GM20000 (cell line): ENCODE measurements at regions not wholly inside any gene's neighbourhood (a gene's known extent, or its start where the extent isn't known, plus 50 kb on each side); places are given as distances from the start of the nearest gene placed in this dataset.
A peak's percentile ranks its signal among the peaks of the same experiment; 100 is the strongest.

Source experiments
- DNase-seq: peaks from one replicate; pipeline ENCODE4 v3.0.0; 2012; ENCODE audit warnings: low spot score
- TF ChIP-seq, protein P1 (sequence below): IDR thresholded peaks from 2 replicates; pipeline ENCODE4 v1.5.1; 2012; ENCODE audit warnings: mild to moderate bottlenecking, control low read depth; ENCODE audit errors: extremely low read depth, missing control alignments

DNA sequence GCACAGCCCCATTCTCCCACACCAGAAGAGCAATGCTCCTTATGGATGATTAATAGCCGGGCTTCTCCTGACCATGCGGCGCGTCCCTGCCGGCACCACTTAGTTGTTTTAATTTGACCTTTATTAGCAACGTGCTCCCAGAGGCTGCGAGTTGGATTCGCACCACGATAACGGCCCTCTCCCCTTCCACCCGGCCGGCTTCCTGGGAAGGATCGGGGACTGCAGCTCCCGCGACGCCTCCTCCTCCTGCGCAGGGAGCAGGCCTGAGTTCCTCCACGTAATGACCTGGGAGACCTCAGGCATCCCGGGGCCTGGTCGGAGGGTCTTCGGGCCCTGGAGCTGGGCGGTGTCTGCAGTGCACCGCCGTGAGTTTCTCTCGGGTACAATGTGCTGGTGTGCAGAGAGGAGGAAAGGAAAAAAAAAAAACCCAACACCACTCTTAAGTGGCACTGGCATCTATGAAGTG lies 243.3 kb upstream of the TOPAZ1 start:
- TF ChIP-seq, protein P1, sequence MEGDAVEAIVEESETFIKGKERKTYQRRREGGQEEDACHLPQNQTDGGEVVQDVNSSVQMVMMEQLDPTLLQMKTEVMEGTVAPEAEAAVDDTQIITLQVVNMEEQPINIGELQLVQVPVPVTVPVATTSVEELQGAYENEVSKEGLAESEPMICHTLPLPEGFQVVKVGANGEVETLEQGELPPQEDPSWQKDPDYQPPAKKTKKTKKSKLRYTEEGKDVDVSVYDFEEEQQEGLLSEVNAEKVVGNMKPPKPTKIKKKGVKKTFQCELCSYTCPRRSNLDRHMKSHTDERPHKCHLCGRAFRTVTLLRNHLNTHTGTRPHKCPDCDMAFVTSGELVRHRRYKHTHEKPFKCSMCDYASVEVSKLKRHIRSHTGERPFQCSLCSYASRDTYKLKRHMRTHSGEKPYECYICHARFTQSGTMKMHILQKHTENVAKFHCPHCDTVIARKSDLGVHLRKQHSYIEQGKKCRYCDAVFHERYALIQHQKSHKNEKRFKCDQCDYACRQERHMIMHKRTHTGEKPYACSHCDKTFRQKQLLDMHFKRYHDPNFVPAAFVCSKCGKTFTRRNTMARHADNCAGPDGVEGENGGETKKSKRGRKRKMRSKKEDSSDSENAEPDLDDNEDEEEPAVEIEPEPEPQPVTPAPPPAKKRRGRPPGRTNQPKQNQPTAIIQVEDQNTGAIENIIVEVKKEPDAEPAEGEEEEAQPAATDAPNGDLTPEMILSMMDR = no peak
- peak; percentile 36 for DNase-seq

DNA sequence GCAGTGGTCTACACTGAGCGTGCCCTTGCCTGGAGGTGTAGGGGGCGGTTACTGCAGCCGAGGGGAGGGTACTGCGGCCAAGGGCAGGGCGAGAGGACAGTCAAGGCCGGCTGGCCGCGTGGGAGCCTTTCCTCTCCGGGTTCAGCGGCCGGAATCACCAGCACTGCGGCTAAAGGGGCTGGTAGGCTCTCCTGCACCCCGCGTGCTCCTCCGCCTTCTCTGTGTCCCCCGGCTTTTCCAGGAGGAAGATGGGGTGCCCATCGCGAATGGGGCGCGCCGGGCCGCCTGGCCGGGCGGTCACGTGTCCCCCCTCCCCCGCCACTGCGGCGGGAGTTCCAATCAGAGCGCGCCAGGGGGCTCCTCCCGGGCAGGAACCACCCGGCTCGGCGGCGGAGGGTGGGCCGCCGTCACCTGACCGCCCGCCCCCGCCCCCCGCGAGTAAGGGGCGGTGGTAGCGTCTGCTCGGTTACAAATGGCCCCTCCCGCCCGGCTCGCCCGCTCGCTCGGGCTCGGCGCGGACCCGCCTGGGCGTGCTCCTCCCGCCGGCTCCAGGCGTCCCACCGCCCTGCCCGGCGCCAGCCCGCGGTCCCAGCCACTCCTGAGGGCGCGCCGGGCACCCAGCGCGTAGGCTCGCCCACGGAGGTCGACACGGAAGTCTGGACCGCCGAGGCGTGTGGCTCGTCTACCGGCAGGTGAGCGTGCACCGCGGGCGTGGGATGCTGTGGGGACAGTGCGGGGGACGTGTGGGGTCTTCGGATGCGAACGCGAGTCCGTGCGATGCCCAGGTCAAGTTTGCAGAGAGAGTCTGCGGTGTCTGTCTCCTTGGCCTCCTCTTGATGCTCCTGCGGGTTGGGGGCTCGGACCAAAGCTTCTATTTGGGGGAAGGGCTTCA lies 242.6 kb upstream of the TOPAZ1 start:
- TF ChIP-seq, protein P1 = no peak
- peak; percentile 82 for DNase-seq

DNA sequence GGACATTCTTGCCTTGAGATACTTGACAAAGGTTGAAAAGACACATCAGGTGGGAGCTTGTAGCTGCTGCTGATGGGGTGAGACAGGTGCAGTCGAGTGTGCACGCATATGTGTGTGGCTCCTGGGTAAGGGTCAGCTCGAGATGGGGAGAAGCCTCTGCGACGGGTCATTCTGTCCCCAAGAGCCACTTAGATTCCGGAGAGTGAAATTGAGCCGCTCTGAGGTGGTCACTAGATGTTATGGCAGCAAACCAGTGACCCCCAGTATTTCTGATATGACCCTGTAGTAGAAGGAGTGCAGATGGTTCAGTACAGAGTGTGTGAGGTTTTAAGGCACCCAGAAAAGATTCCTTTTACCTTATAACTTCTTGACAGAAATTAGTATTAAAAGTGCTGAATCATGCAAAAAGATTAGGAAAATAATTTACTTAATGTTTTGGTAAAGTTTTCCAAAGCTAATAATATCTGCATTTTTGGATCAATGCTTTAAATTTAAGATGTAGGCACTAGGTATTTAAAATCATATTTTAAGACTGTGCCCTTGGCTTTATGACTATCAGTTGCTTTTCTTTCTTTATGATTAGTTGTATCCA lies 241.9 kb upstream of the TOPAZ1 start:
- no peak for DNase-seq
- TF ChIP-seq, protein P1 = no peak

DNA sequence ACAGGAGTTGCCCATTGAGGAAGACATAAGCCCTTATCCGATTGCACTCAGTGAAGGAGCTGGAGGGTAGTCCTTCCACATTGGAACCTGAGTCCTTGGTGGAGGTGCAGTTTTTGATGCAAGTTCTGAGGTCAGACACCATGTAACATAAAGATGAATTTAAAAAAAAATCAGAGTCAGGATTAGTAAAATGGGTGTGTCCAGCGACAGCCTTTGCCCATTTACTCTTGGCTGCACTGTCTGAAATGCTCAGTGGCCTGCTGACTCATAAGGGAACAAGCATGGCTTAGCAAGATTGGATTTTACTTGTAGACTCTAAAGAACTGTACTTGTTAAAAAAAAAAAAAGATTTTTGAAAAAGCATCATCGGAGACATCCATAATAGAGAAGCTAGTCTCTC lies 241.1 kb upstream of the TOPAZ1 start:
- peak; percentile 46 for DNase-seq

DNA sequence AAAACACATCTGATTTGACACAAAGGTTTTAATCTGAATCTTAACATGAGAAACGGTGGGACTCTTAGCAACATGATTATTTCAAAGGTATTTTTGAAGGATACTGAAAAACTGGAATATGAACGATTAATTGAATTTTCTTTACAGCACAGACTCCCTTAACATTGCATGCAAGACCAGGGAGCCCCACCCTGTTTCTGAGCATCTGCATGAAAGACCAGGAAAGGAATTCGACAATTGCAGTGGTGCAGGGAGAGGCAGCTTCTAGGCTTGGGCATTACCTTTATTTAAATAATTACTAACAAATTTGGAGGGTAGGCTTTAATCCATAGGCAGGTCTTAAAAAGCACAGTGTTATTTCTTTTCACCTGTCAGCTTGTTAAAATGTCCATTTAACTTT lies 240.6 kb upstream of the TOPAZ1 start:
- TF ChIP-seq, protein P1 = no peak
- DNase-seq = no peak

More for the DNA sequence above, 241.1 kb upstream of the TOPAZ1 start:
- TF ChIP-seq, protein P1 = no peak

DNA sequence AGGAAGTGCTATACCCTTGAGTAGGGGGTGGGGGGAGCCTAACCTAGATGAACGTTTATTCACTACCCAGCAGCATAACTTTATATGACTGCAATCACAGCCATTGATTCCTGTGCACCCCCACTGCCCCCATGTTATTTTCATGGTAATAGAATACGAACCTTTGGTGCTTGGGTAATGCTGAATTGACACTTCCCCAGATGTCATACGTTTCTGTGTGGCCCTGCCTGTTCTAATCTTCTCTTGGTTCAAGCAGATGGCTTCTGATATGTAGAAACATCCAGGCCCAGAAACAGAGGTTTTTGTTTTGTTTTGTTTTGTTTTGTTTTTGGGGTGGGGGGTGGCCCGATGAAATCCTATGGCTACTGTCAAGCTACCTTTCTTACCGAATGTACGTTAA lies 237.9 kb upstream of the TOPAZ1 start:
- DNase-seq = no peak

DNA sequence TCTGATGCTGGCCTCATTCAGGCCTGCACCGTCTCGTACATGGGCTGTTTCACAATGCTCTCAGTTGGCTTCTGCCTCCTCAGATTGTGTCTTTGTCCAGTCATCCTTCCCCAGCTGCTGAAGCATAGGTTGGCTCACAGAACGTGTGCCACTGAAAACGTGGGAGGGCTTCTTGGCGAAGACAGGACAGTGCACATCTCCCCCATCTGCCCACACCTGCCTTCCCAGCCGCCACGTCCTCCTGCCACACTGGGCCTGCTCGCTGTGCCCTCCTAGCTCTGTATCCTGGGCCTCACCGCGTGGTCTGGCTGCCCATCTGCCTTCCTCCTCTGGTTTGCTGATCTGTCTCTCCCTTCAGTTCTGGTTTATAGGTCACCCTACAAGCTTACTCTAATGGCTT lies 230.0 kb upstream of the TOPAZ1 start:
- TF ChIP-seq, protein P1 = no peak

More for the DNA sequence above, 237.9 kb upstream of the TOPAZ1 start:
- TF ChIP-seq, protein P1 = no peak

More for the DNA sequence above, 230.0 kb upstream of the TOPAZ1 start:
- DNase-seq = no peak
